B cell (primary cell): ENCODE measurements at regions not wholly inside any gene's neighbourhood (a gene's known extent, or its start where the extent isn't known, plus 50 kb on each side); places are given as distances from the start of the nearest gene placed in this dataset.

ENCODE experiments used
- EZH2 ChIP-seq: IDR thresholded peaks from 2 replicates; pipeline ENCODE4 v1.6.1; 2012; ENCODE audit warnings: borderline replicate concordance, low read depth, mild to moderate bottlenecking, moderate library complexity, low read length; ENCODE audit not compliant: insufficient read depth, poor library complexity, severe bottlenecking
- TF ChIP-seq, protein P1 (sequence below): fragments of 200-600 bp; IDR thresholded peaks from one replicate; pipeline ENCODE4 v1.8.0; 2022; ENCODE audit warnings: antibody characterized with exemption, mild to moderate bottlenecking

DNA sequence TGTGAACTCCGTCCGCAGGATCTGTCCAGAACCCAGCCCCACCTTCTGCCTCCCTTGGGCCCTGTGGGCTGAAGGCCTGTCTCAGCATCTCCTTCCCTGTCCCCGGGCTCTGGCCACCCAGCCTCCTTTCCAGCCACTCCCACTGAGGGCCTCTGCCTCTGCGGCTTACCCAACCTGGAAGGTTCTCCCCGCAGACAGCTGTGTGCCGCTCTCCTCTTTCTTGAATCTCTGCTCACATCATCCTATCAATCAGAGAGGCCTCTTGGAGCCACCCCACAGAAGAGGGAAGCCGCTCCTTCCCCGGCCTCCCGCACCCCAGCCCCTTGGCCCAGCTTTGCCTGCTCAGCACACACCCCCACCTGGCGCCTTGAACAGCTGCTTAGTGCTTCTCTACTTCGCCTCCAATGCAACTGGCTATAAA lies 81.5 kb upstream of the UNC5A start:
- TF ChIP-seq, protein P1, sequence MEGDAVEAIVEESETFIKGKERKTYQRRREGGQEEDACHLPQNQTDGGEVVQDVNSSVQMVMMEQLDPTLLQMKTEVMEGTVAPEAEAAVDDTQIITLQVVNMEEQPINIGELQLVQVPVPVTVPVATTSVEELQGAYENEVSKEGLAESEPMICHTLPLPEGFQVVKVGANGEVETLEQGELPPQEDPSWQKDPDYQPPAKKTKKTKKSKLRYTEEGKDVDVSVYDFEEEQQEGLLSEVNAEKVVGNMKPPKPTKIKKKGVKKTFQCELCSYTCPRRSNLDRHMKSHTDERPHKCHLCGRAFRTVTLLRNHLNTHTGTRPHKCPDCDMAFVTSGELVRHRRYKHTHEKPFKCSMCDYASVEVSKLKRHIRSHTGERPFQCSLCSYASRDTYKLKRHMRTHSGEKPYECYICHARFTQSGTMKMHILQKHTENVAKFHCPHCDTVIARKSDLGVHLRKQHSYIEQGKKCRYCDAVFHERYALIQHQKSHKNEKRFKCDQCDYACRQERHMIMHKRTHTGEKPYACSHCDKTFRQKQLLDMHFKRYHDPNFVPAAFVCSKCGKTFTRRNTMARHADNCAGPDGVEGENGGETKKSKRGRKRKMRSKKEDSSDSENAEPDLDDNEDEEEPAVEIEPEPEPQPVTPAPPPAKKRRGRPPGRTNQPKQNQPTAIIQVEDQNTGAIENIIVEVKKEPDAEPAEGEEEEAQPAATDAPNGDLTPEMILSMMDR = no peak
- no peak for TF ChIP-seq EZH2
